ENCODE measurements at regions not wholly inside any gene's neighbourhood (a gene's known extent, or its start where the extent isn't known, plus 50 kb on each side); places are given as distances from the start of the nearest gene placed in this dataset.
A peak's percentile ranks its signal among the peaks of the same experiment; 100 is the strongest.

GRCh38 chr11:109857637-109858036 lies 235.6 kb upstream of the ZC3H12C start:
- Mint-ChIP-seq H3K4me1 (peaks cover 0 to 4% (median 0%) of the 10 kb centered on the region in 4 donors), H3K27me3 (peaks cover 8% of the 10 kb centered on the region), H3K9me3 (peaks cover 0 to 2% (median 0%) of the 10 kb centered on the region in 7 donors), H3K4me3 (no peak overlapping the region), H3K36me3 (no peaks in the 10 kb centered on the region), H3K27ac (no peak overlapping the region)
- no peaks in the 10 kb centered on the region for H3K27me3 ChIP-seq (ENCODE audit: control insufficient read depth, insufficient read depth, low read length)
- no peak overlapping the region for H3K27ac ChIP-seq (ENCODE audit: insufficient read depth, low read length, poor library complexity, severe bottlenecking)
- H3K9me3 ChIP-seq (ENCODE audit: control insufficient read depth in 2 of 2, low read length in 2 of 2): no peaks in the 10 kb centered on the region
- DNase-seq (no peak), ATAC-seq (ENCODE audit: low read depth in 2 of 2) (no peak)
- no peaks in the 10 kb centered on the region for H3K36me3 ChIP-seq (ENCODE audit: control insufficient read depth, insufficient read depth, low read length)
- no peaks in the 10 kb centered on the region for H3K4me1 ChIP-seq (ENCODE audit: control insufficient read depth, insufficient read depth, low read length, poor library complexity, severe bottlenecking)
- no peak overlapping the region for H3K4me3 ChIP-seq (ENCODE audit: low read depth, low read length)

- Histone ChIP-seq H3K27ac (ENCODE audit: insufficient read depth, low read length, poor library complexity, severe bottlenecking) (no peak overlapping the region), H3K4me1 (ENCODE audit: control insufficient read depth, insufficient read depth, low read length, poor library complexity, severe bottlenecking) (no peaks in the 10 kb centered on the region), H3K4me3 (ENCODE audit: low read depth, low read length) (no peak overlapping the region), H3K27me3 (ENCODE audit: control insufficient read depth, insufficient read depth, low read length) (no peaks in the 10 kb centered on the region), H3K36me3 (ENCODE audit: control insufficient read depth, insufficient read depth, low read length) (no peaks in the 10 kb centered on the region), H3K9me3 (ENCODE audit: control insufficient read depth in 2 of 2, low read length in 2 of 2) (no peaks in the 10 kb centered on the region)
- Mint-ChIP-seq H3K36me3 (no peaks in the 10 kb centered on the region), H3K4me3 (no peak overlapping the region), H3K27me3 (peaks cover 4% of the 10 kb centered on the region), H3K9me3 (peaks cover 0 to 2% (median 0%) of the 10 kb centered on the region in 7 donors), H3K27ac (no peak overlapping the region), H3K4me1 (peaks cover 0 to 4% (median 0%) of the 10 kb centered on the region in 4 donors)
- DNase-seq (no peak), ATAC-seq (ENCODE audit: low read depth in 2 of 2) (no peak)
Observed at GRCh38 chr11:109858152-109858551, 235.0 kb upstream of the ZC3H12C start.

- Mint-ChIP-seq H3K27ac (no peak overlapping the region), H3K36me3 (no peaks in the 10 kb centered on the region)
- no peaks in the 10 kb centered on the region for H3K4me1 ChIP-seq (ENCODE audit: control insufficient read depth, insufficient read depth, low read length, poor library complexity, severe bottlenecking)
Observed at GRCh38 chr11:109859045-109859724, 234.0 kb upstream of the ZC3H12C start.

GRCh38 chr11:109862835-109863234 lies 230.4 kb upstream of the ZC3H12C start:
- no peaks in the 10 kb centered on the region for H3K4me1 ChIP-seq (ENCODE audit: control insufficient read depth, insufficient read depth, low read length, poor library complexity, severe bottlenecking)
- Mint-ChIP-seq H3K4me3 (no peak overlapping the region), H3K9me3 (peaks cover 0 to 2% (median 0%) of the 10 kb centered on the region in 7 donors), H3K4me1 (peaks cover 0 to 4% (median 4%) of the 10 kb centered on the region in 4 donors), H3K27ac (no peak overlapping the region), H3K27me3 (peaks cover 1% of the 10 kb centered on the region), H3K36me3 (no peaks in the 10 kb centered on the region)
- no peaks in the 10 kb centered on the region for H3K9me3 ChIP-seq (ENCODE audit: control insufficient read depth in 2 of 2, low read length in 2 of 2)
- no peak for ATAC-seq (ENCODE audit: low read depth in 2 of 2)
- no peaks in the 10 kb centered on the region for H3K27me3 ChIP-seq (ENCODE audit: control insufficient read depth, insufficient read depth, low read length)
- no peak overlapping the region for H3K27ac ChIP-seq (ENCODE audit: insufficient read depth, low read length, poor library complexity, severe bottlenecking)
- no peak for DNase-seq
- no peaks in the 10 kb centered on the region for H3K36me3 ChIP-seq (ENCODE audit: control insufficient read depth, insufficient read depth, low read length)
- no peak overlapping the region for H3K4me3 ChIP-seq (ENCODE audit: low read depth, low read length)

More at GRCh38 chr11:109859045-109859724, 234.0 kb upstream of the ZC3H12C start:
- no peak for ATAC-seq (ENCODE audit: low read depth in 2 of 2)
- Histone ChIP-seq H3K27me3 (ENCODE audit: control insufficient read depth, insufficient read depth, low read length) (no peaks in the 10 kb centered on the region), H3K27ac (ENCODE audit: insufficient read depth, low read length, poor library complexity, severe bottlenecking) (no peak overlapping the region), H3K9me3 (ENCODE audit: control insufficient read depth in 2 of 2, low read length in 2 of 2) (no peaks in the 10 kb centered on the region), H3K36me3 (ENCODE audit: control insufficient read depth, insufficient read depth, low read length) (no peaks in the 10 kb centered on the region), H3K4me3 (ENCODE audit: low read depth, low read length) (no peak overlapping the region)
- Mint-ChIP-seq H3K4me1 (peaks cover 0 to 4% (median 3%) of the 10 kb centered on the region in 4 donors), H3K4me3 (no peak overlapping the region), H3K9me3 (peaks cover 0 to 2% (median 0%) of the 10 kb centered on the region in 7 donors), H3K27me3 (peaks cover 4% of the 10 kb centered on the region)
- no peak for DNase-seq

- H3K9me3 Mint-ChIP-seq: peaks cover 0 to 2% (median 0%) of the 10 kb centered on the region in 7 donors
- DNase-seq (peak in 1 of 3 donors; percentile 10), ATAC-seq (ENCODE audit: low read depth in 2 of 2) (no peak)
- Histone ChIP-seq H3K36me3 (ENCODE audit: control insufficient read depth, insufficient read depth, low read length) (no peaks in the 10 kb centered on the region), H3K4me3 (ENCODE audit: low read depth, low read length) (no peak overlapping the region), H3K27me3 (ENCODE audit: control insufficient read depth, insufficient read depth, low read length) (no peaks in the 10 kb centered on the region), H3K9me3 (ENCODE audit: control insufficient read depth in 2 of 2, low read length in 2 of 2) (no peaks in the 10 kb centered on the region), H3K4me1 (ENCODE audit: control insufficient read depth, insufficient read depth, low read length, poor library complexity, severe bottlenecking) (no peaks in the 10 kb centered on the region), H3K27ac (ENCODE audit: insufficient read depth, low read length, poor library complexity, severe bottlenecking) (no peak overlapping the region)
- H3K4me1 Mint-ChIP-seq: peaks cover 0 to 4% (median 4%) of the 10 kb centered on the region in 4 donors
- no peak overlapping the region for H3K4me3 Mint-ChIP-seq
- no peaks in the 10 kb centered on the region for H3K36me3 Mint-ChIP-seq
- H3K27ac Mint-ChIP-seq: no peak overlapping the region
- no peaks in the 10 kb centered on the region for H3K27me3 Mint-ChIP-seq
Observed at GRCh38 chr11:109864151-109864661, 229.0 kb upstream of the ZC3H12C start.

GRCh38 chr11:109864834-109865547 lies 228.2 kb upstream of the ZC3H12C start:
- ATAC-seq (ENCODE audit: low read depth in 2 of 2): no peak
- H3K9me3 Mint-ChIP-seq: peaks cover 0 to 2% (median 0%) of the 10 kb centered on the region in 7 donors
- H3K4me3 Mint-ChIP-seq: no peak overlapping the region
- H3K4me1 Mint-ChIP-seq: peaks cover 0 to 4% (median 4%) of the 10 kb centered on the region in 4 donors
- no peaks in the 10 kb centered on the region for H3K4me1 ChIP-seq (ENCODE audit: control insufficient read depth, insufficient read depth, low read length, poor library complexity, severe bottlenecking)
- H3K36me3 Mint-ChIP-seq: no peaks in the 10 kb centered on the region
- no peak overlapping the region for H3K27ac Mint-ChIP-seq
- H3K27me3 ChIP-seq (ENCODE audit: control insufficient read depth, insufficient read depth, low read length): no peaks in the 10 kb centered on the region
- no peak overlapping the region for H3K4me3 ChIP-seq (ENCODE audit: low read depth, low read length)
- H3K27ac ChIP-seq (ENCODE audit: insufficient read depth, low read length, poor library complexity, severe bottlenecking): no peak overlapping the region
- no peaks in the 10 kb centered on the region for H3K27me3 Mint-ChIP-seq
- H3K36me3 ChIP-seq (ENCODE audit: control insufficient read depth, insufficient read depth, low read length): no peaks in the 10 kb centered on the region
- DNase-seq: no peak
- H3K9me3 ChIP-seq (ENCODE audit: control insufficient read depth in 2 of 2, low read length in 2 of 2): no peaks in the 10 kb centered on the region

GRCh38 chr11:109865548-109866186 lies 227.5 kb upstream of the ZC3H12C start:
- H3K36me3 ChIP-seq (ENCODE audit: control insufficient read depth, insufficient read depth, low read length): no peaks in the 10 kb centered on the region
- Mint-ChIP-seq H3K4me1 (peaks cover 0 to 4% (median 4%) of the 10 kb centered on the region in 4 donors), H3K27ac (no peak overlapping the region), H3K27me3 (no peaks in the 10 kb centered on the region), H3K9me3 (peaks cover 0 to 2% (median 0%) of the 10 kb centered on the region in 7 donors), H3K36me3 (no peaks in the 10 kb centered on the region), H3K4me3 (no peak overlapping the region)
- H3K27ac ChIP-seq (ENCODE audit: insufficient read depth, low read length, poor library complexity, severe bottlenecking): no peak overlapping the region
- H3K27me3 ChIP-seq (ENCODE audit: control insufficient read depth, insufficient read depth, low read length): no peaks in the 10 kb centered on the region
- peak in 1 of 3 donors; percentile 3 for DNase-seq
- no peaks in the 10 kb centered on the region for H3K9me3 ChIP-seq (ENCODE audit: control insufficient read depth in 2 of 2, low read length in 2 of 2)
- no peaks in the 10 kb centered on the region for H3K4me1 ChIP-seq (ENCODE audit: control insufficient read depth, insufficient read depth, low read length, poor library complexity, severe bottlenecking)
- no peak for ATAC-seq (ENCODE audit: low read depth in 2 of 2)
- H3K4me3 ChIP-seq (ENCODE audit: low read depth, low read length): no peak overlapping the region

Data from CD4-positive, CD25-positive, alpha-beta regulatory T cell (primary cell).